ENCODE measurements at regions not wholly inside any gene's neighbourhood (a gene's known extent, or its start where the extent isn't known, plus 50 kb on each side); places are given as distances from the start of the nearest gene placed in this dataset.

GRCh38 chr3:162262129-162262528 is 765.5 kb downstream of the OTOL1 start:
- TF ChIP-seq CTCF (conservative IDR thresholded peaks at IDR 0.05; ENCODE audit: low read depth, low read length) (no peak), EZH2 (IDR thresholded peaks at IDR 0.05; ENCODE audit: low read length, unreplicated experiment) (no peak)
